Astrocyte of the cerebellum (primary cell): ENCODE measurements at regions not wholly inside any gene's neighbourhood (a gene's known extent, or its start where the extent isn't known, plus 50 kb on each side); places are given as distances from the start of the nearest gene placed in this dataset.
A peak's percentile ranks its signal among the peaks of the same experiment; 100 is the strongest.

Experiments used
- DNase-seq: peaks from one replicate; pipeline ENCODE4 v3.0.0-alpha.2; 2011; ENCODE audit warnings: low read depth
- H3K4me3 ChIP-seq: 2 replicates; pipeline ENCODE4 v1.5.1; 2011; ENCODE audit warnings: mild to moderate bottlenecking, low read depth, low read length, moderate library complexity
- in situ Hi-C: cut with HindIII; loops from 2 replicates; pipeline ENCODE4 v1.10.0; 2017; ENCODE audit warnings: low sequenced_read_pairs
- TF ChIP-seq, protein P1 (sequence below): IDR thresholded peaks from 2 replicates; pipeline ENCODE4 v1.5.1; 2012; ENCODE audit warnings: low read length, low read depth, moderate library complexity, mild to moderate bottlenecking; ENCODE audit errors: missing control alignments

DNA sequence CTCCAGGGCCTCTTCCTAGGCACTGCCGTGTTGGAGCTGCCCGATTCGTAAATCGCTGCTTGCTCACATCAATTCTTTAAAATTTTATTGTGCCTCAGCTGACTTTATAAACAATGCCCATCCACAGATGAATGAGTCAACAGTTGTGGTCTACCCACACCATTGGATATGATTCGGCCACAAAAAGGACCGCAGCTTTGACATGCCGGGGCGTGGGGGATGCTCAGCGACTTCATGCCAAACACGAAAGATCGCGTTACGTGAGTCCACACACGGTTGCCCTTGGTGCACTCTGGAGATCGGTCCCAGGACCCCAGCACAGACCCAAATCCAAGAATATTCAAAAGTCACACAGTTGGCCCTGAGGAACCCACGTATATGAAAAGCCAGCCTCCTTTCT, 195.7 kb downstream of the CTTN start:
- no peak for DNase-seq
- in situ Hi-C loops, result no loop called here

DNA sequence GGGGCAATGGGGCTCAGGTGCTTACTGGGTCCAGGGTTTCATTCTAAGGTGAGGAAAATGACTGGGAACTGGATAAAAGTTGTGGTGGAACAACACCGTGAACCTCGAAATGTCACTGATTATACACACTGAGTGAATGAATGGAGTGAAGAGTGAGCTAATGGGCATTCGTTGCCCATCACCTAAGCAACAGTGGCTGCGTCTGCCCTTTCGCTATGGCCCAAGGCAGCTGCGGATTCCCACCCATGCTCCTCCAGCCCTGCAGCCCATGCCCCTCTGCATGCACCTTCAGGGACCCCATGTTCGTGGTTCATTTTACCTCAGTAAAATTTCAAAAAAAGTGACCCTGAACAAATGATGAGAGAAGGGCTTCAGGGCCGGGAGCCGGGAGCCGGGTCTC, 196.3 kb downstream of the CTTN start:
- DNase-seq, result no peak
- H3K4me3 ChIP-seq, result no peak overlapping the region
- TF ChIP-seq, protein P1, sequence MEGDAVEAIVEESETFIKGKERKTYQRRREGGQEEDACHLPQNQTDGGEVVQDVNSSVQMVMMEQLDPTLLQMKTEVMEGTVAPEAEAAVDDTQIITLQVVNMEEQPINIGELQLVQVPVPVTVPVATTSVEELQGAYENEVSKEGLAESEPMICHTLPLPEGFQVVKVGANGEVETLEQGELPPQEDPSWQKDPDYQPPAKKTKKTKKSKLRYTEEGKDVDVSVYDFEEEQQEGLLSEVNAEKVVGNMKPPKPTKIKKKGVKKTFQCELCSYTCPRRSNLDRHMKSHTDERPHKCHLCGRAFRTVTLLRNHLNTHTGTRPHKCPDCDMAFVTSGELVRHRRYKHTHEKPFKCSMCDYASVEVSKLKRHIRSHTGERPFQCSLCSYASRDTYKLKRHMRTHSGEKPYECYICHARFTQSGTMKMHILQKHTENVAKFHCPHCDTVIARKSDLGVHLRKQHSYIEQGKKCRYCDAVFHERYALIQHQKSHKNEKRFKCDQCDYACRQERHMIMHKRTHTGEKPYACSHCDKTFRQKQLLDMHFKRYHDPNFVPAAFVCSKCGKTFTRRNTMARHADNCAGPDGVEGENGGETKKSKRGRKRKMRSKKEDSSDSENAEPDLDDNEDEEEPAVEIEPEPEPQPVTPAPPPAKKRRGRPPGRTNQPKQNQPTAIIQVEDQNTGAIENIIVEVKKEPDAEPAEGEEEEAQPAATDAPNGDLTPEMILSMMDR, result no peak
- in situ Hi-C loops, result no loop called here

More for the DNA sequence above, 195.7 kb downstream of the CTTN start:
- TF ChIP-seq, protein P1, result no peak
- no peak overlapping the region for H3K4me3 ChIP-seq

- TF ChIP-seq, protein P1, result no peak
- no peak overlapping the region for H3K4me3 ChIP-seq
- in situ Hi-C loops, result no loop called here
- DNase-seq, result no peak
Measured at GRCh38 chr11:70595016-70595415, 196.7 kb downstream of the CTTN start.

DNA sequence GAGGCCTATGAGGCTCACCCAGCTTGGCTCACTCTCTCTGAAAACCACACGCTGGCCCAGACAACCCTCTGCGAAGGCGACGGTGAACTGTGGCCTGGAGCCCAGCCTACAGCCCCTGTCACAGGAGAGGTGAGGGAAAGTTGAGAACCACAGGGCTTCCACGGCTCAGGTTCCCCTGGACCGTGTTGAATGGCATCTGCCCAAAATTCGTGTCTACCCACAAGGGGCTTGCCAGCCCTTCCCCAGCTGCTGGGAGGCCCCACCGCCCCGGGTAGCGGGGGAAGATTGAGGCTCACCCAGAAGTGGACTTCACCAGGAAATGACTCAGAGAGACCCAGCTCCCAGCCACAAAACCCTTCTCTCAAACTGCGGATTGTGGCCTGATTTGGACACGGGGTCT, 197.1 kb downstream of the CTTN start:
- no peak overlapping the region for H3K4me3 ChIP-seq
- DNase-seq, result peak; percentile 46
- in situ Hi-C loops, result no loop called here

DNA sequence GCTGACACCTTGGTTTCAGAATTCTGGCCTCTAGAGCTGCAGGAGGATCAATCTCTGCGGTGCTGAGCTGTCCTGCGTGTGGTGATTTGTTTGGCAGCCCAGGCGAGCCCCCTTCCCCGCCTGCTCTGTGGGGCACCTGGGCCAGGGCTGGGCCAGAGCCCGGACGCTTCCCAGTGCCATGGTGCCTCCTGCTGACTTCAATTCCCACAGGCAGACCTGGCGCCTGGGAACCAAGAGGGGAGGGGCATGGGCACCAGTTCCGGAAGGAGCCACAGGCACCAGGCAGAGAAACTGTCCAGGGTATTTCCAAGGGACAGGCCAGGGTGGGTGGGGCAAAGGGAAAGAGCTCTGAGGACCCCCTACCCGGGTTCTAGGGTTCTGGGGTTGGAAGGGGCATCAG, 197.8 kb downstream of the CTTN start:
- in situ Hi-C loops, result no loop called here
- no peak for DNase-seq
- H3K4me3 ChIP-seq, result no peak overlapping the region
- TF ChIP-seq, protein P1, result no peak

More for the DNA sequence above, 197.1 kb downstream of the CTTN start:
- TF ChIP-seq, protein P1, result no peak

GRCh38 chr11:70597006-70597555, 198.8 kb downstream of the CTTN start:
- DNase-seq, result no peak
- in situ Hi-C loops, result no loop called here
- TF ChIP-seq, protein P1, result no peak
- H3K4me3 ChIP-seq, result no peak overlapping the region
